NCI-H146 (cell line): ENCODE measurements at regions not wholly inside any gene's neighbourhood (a gene's known extent, or its start where the extent isn't known, plus 50 kb on each side); places are given as distances from the start of the nearest gene placed in this dataset.

ENCODE experiments used
- DNase-seq: peaks from one replicate; lab custom pipeline; 2025; lab: John Stamatoyannopoulos, UW

DNA sequence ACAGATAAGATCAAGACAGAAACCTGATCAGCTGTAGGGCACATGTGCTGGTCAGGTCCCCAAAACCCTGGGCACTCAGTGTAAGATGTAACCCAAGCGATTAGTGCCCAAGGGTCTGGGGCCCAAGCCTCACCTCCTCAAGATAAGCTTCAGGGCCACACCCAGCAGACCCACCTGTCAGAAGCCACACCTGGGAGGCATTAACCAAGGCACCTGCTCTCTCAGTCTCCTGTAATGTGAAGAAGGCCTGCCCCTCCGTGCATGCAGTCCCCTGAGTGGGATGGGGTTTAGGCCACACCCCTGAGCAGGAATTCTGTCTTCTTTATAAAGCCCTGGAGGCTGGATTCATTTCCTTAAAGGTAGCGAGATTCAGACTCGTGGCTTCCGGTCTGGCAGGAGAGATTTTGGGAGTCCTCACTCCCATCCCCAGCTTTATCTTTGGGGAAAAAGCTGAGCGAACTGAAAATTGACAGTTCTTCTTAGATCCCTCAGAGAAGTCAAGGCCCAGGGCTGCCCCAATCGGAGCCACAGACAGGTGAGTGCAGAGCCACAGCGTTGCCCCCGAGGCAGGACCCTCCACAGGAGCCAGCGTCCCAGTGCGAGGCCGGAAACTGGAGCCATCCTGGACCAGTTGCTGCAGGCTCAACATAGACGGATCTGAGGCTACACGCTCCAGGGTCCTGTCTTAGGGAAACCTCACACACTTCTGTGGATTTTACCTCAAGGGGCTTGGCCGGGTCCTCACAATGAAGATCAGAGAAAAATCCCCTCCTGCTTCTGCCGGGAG, 357.6 kb upstream of the IRX4 start:
- no peak for DNase-seq

DNA sequence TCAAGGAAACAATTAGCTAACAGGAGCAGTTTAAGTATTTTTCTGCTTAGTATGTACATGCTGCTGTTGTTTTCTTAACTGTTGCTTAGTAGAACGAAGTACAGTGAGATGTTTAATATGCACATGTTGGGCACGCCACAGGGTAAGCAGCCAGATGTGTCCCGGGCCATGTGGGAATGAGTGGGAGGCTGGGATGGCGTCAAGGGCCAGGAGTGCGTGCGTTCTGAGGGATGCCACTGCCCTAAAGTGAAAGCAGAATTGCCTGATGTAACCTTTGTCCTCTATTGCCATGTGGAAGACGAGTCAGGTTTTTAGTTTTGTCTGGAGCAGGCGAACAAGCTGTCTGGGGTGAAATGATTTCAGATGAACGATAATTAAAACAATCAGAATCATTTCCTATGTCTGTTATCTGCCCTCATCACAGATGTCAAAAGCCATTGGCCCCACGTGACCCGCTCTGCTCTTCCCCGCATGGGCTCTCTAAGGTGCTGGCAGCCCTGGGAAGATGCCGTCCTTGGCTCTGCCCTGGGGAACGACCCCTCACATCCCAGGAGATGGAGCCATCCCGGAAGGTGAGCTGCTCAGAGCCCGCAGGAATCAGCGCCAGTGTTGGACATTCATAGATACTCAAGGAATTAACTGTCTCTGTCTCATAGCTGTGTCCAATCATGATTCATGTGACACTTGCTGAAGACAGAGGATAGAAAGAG, 356.6 kb upstream of the IRX4 start:
- DNase-seq: no peak

DNA sequence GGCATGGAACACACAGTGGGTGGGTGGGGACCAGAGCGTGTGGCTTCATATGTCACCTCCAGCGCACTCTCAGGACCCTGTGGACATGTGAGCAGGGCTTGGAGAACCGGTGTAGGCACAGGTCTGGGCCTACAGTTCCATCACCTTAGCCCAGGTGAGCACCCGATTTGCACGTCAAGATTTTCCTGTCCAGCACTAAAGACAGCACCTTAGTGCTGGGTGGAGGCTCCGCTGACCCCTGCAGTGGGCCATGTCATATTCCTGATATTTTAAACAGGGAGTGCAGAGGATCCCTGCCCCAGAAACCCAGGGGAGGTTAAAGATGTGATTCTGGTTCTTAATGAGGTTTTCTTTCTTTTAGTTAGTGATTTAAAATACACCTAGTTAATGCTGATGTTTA, 356.0 kb upstream of the IRX4 start:
- no peak for DNase-seq

DNA sequence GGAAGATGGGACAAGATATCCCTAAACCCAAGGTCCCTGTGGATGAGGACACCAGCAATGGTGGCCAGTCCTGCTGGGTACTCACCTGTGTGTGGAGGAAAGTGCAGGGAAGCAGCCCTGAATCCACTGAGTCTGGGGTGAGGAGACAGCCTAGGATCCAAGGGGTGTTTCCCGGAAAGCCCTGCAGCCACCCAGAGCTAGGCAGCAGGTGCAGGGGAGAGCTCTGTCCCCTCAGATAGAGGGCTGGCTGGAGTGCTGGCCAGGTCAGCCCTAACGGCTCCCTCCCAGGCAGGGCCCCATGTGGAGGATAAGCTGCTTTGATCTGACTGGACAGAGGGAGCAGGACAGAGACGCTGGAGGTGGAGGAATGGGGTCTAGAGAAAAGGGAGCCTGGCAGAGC, 344.7 kb upstream of the IRX4 start:
- no peak for DNase-seq

DNA sequence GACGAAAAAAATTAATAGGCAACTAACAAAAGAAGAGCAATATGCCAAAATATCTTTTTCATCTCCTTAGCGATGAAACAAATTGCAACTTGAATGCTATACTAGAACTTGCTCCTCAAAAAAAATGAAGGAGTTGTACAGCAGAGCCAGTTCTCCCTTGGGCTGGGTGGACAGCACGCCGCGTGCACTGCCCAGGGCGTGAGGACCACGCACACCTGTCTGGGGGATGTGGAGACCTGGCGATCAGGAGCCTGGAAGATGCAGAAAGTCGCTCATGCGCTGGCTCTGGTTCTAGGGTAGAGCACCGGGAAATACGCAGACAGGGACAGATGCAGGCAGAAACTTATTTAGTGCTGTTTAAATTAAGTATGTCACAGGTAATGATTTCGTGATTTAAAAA, 342.0 kb upstream of the IRX4 start:
- DNase-seq: no peak

DNA sequence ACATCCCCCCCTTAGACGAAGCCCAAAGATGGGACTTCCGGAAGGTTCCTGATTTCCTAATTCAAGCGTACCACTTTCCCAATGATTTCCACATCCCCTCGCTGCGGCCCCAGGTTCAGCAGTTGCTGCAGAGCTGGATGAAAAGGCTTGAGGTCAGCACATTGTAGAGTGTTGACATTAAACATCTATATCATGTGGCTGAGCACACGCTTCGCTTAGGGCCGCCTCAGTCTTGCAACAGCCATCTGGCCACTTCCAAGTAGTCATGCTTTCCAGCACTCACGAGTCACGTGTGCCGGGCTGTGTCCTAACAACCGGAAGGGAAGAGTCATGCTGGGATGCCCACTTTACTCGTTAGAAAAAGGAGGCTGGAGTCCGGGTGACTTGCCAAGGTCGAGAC, 340.6 kb upstream of the IRX4 start:
- DNase-seq: no peak

DNA sequence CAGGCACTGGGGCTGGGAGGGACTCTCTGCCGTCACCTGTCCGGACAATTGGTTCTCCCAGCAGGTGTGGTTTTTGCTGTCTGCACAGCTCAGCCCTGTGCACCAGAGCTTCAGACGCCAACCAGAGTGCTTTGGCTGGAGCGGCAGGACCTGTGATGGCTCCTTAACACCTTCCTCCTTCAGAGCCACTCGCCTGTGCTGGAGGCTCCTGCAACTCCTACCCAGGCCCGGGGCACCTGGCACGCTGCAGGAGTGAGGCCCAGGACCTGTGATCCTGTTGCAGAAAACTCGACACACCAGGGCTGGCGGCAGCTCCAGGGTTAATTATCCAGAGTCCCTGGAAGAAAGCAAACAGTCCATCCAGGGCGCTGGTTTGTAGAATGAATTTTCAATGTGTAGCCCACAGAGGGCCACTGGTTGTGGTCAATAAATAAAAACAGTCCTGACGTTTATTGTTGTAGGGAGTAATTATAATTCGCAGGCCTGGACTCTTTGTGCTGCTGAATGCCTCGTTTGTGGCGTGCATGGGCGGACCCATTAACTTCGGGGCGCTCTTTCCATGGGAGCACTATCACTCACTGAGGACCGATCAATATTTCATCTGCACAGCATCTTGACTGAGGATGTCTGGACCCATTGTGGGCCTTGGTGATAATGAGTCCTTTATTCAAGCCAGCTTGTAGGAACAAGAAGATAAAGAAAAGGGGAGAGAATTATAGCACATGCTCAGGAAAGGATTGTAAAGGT, 339.7 kb upstream of the IRX4 start:
- no peak for DNase-seq

DNA sequence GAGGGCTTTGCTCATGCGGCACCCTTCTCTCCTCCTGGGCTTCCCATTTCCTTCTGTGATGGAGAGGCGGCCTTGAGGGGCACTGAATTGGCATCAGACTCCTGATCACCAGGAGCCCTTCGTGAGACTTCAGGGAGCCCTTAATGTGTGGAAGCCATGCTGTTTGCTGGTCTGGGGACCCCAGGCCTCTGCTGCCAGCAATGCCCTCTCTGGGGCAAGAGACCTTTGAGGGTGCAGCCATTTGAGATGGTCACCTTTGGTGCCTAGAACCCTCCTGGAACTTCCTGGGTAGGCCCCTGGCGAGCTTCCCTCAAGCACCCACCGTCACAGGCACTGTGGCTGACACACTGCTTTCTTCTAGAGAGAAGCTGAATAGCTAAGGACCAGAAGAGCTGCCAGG, 338.7 kb upstream of the IRX4 start:
- DNase-seq: no peak

DNA sequence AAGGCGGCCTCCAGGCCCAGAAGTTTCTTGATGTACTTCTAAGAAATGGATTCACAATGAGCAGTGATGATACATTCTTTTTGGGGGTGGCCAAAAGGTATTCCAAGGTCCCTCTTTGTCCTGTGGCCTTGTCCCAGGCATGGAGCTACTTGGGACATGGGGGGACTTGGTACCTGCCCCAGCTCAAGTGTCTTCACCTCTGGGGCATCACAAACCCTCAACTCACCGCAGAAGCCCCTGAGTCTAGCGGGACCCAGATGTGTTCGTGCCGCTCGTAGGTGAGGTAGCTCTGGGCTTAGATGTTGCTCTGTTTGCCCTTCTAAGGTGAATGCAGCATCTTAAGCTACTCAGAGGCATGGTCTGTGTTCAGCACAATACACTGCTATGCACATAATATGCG, 338.0 kb upstream of the IRX4 start:
- no peak for DNase-seq

DNA sequence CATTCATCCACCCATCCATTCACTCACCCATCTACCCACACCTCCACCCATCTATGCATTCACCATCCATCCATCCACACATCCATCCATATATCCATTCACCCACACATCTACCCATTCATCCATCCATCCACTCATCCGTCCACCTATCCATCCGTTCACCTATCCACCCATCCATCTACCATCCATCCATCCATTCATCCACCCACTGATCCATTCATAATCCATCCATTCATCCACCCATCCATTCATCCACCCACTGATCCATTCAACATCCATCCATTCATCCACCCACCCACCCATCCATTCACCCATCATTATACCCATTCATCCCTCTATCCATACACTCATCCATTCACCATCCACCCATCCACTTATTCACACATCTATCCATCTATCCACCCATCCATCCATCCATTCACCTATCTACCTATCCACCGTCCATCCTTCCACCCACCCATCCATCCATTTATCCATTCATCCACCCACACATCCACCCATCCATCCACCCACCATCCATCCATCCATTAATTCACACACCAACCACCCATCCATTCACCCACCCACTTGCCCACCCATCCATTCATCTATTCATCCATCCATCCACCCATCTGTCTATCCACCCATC, 336.5 kb upstream of the IRX4 start:
- DNase-seq: no peak

DNA sequence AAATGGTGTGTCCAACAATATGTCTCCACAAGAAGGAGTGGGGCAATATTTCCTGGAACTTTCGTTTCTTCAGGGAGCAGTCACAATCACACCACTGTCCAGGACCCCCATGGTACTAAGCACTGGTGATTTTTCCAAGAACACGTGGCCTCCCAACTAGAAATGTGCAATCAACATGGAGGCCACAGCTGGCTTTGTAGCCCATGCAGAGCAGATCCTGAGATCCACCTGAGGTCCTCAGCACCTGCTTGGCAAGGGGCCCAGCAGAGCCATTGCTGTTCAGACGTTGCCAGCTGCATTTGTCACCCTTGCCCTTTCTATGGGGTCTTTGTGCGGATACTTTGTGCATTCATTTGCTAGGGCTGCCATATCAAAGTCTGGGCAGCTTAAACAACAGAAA, 334.5 kb upstream of the IRX4 start:
- no peak for DNase-seq

DNA sequence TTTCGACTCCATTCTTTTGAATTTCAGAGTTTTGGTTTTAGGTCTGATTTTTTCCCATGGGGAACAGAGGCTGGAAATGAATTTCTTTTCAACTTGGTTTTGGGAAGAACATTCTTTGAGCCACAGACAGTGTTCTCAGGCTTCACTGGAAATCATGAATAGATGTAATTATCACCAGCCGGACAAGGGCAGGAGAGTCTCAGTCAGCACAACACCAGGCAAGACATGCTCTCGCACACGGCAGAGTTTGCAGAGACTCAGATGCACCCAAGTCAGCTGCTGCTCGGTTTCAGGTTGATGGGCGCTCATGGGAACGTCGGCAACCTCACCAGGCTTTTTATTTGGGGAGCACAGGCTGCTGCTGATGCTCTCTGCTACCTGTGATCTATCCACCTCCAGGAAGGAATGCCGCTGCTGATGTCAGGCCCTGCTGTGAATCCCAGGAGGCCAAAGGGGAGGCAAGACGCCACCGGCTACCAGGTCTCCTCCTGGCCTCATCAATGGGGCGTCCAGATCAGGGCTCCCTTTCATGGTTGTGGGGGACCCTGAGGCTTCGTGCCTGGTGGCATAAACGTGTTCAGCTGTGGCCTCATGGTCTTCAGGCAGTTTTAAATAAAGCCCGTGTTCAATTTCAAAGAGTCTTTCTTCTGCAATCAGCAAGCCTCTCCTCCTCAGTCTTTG, 332.3 kb upstream of the IRX4 start:
- DNase-seq: no peak

DNA sequence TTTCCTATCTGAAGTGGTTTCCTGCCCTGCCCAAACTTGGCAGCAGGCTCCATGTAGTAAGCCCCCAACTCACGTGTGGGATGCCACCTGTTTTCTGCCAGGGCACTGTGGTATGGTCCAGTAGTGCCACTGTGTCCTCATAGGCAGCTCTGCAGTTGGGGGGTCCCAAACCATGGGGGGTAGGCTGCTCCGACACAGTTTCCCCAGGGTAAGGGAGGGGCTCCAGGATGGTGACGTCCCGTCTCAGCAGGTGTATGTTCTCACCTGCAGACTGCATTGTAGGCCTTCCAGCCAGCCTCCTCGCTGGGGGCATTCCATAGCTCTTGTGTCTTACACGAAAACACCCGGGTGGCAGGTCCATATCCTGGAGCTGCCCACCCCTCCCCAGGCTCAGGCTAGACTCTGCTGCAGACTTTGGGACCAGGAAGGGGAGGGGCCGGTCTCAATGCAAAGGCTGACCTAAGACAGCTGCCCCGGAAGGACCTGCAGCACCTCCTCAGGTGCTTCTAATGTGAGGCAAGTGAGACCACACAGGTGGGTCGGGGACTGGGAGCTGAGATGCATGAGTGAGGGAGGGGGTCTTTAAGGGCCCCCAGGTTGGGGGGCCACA, 330.5 kb upstream of the IRX4 start:
- DNase-seq: no peak

DNA sequence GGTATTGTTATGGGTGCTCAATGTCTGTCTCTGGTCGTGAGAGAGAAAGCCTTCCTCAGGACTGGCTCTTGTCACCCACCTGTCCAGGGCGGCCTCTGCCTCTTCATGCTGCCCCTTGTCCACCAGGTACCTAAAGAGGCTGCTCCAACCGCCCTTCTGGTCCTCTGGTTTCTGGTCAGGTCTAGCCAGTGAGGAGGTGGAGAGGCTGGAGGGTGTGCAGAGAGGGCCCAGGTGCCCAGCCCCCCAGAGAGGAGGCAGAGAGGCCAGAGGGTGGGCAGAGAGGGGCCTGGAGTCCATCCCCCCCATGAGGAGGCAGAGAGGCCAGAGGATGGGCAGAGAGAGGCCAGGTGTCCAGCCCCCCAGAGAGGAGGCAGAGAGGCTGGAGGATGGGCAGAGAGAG, 329.8 kb upstream of the IRX4 start:
- DNase-seq: no peak

DNA sequence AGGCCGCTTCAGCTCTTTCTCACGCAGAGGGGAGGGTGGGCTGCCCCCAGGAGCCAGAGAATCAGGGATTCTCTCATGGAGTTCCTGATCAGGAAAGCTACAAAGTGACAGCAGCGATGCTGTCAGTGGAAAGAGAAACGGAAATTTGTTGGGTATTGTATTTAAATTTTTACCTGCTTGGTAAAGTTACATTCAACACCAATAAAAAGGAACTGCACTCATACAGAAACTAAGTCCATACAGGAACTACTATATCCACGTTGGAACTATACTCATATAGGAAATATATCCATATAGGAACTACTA, 325.5 kb upstream of the IRX4 start:
- DNase-seq: no peak

DNA sequence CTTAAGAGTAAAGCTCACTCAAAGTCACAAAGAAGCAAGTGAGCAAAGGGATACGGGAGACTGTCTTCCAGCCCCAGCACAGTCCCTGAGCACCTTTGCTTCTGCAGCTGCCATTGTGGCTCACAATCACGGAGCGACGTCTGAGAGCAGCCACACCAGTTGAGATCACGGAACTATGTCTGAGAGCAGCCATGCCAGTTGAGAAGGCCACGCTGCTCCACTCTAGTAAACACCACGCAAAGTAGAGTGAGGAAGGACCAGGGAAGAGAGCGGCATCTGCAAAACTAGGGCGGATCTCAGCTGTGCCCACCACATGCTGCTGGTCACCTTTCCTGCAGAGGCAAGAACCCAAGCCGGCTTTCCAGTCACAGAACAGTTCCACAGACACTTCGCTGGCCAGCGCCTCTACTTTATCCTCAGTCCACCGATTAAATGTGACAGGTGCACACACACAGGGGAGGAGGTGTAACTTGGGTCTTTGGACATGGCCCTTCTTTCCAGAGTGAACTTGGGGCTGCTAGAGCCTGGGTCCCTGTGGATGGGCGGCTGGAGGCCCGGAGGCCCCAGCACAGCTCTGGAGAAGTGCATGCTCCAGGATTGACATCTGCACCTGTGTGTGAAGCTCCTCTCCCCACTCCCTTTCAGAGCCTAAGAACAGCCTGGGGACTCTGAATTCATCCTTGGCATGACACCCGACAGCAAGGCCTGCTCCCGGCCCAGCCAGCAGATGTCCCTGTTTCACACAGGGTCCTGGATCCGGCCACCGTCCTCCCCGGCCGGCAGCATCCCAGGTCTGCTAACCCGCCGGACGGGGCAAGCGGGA, 324.9 kb upstream of the IRX4 start:
- DNase-seq: peak; percentile 23

DNA sequence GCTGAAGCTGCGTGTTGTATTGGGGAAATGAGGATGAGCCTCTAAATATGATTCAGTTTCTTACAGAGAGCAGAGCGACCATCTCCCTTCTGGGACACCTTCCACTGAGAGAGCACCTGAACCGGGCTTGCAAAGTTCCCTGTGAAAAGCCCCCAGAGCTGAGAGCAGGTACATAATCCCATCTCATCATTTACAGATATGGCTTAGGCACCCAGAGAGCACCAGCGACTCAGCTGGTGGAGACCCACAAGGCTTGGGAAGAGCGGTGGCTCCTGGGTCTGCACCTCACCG, 324.3 kb upstream of the IRX4 start:
- no peak for DNase-seq

DNA sequence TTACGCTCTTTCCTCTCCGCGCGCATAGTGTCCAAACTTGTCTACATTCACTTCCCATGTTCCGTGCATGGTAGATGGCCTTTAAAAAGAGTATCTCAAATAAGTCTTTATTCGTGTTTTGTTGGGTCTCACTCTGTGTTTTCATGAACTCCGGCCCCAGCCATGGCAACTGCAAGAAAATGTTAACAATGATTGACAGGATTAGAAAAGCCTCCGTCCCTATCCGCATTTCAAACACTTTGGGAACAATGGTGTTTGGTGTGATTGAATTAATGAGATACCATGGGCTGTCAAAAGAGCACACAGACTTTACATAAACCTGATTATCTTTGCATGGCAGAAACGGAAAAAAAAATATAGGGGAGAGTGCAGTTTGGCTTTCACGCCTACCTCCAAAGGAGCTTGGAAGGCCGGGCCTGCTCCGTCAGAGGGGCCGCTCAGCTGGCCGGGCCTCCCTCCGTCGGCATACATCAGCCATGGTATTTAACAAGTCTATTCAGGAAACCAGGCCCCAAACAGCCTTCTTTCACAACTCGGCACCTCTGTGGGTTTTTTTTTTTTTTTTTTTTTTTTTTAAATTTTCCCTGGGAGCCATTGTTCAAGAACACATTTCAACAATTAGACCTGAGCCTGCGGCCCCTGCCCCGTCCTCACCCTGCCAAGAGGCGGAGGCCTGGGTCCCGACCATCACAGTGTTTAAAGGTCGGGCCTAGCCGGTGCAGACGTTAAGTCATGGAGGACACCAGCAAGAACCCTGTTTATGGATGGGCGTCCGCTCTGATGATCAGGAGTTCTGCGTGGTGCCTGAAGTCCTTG, 323.8 kb upstream of the IRX4 start:
- DNase-seq: no peak

DNA sequence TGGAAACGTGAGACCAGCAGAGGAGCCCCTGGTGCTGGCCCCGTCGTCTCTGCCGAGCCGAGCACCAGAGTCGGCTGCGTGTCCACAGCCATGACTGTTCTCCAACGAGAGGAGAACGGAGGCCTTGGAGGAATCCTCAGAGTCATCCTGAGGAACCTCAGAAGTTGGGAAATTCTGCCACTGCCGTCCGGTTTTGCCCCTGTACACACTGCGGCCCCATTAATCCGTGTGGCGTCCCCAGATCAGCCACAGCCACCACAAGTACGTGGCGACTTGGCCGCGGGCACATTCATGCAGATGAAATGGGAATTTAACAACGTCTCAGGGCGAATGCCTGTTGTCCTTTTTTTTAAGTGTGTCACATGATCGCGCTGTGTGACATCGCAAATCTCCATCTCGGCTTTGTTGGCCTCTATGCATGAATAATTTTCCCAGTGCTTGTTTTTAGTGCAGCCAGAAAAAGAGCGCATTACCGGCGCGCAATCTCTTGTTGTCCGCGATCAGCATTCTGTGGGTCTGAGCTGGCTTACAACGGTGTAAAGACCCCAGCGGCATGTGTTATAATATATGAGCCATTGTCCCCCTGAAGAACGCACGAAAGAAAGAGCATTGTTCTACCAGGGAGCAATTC, 323.0 kb upstream of the IRX4 start:
- DNase-seq: no peak

DNA sequence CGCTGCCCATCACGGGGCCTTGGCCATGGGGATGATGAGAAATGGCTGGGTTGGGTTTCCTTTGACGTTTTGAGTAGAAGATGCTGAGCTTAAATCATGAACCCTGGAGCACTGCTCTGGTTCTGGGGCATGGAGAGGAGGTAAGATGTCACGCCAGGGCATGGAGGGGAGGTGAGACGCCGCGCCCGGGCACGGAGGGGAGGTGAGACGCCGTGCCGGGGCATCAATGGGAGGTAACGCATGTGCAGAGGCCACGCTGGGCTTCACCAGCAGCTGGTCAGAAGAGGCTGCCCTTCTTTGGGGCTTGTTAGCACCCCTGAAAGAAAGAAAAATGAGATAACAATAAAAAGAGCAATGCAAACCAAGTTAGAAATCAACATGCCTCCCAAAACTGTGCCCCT, 322.5 kb upstream of the IRX4 start:
- DNase-seq: no peak
